ENCODE measurements at regions not wholly inside any gene's neighbourhood (a gene's known extent, or its start where the extent isn't known, plus 50 kb on each side); places are given as distances from the start of the nearest gene placed in this dataset.

GRCh38 chr6:84362193-84362821 lies 134.9 kb upstream of the CEP162 start:
- no peak for TF ChIP-seq POLR2AphosphoS5 (IDR thresholded peaks at IDR 0.05)
- TF ChIP-seq CTCF (IDR thresholded peaks at IDR 0.05): no peak

Data from gastroesophageal sphincter (tissue), 3 donors.